HG02759 (cell line): ENCODE measurements at regions not wholly inside any gene's neighbourhood (a gene's known extent, or its start where the extent isn't known, plus 50 kb on each side); places are given as distances from the start of the nearest gene placed in this dataset.
"Not testable (repeated sequence)": the region's sequence is repeated elsewhere in the genome, so short reads cannot be mapped to it uniquely, and the experiment has no call there.

Experiments
- ATAC-seq: cut with Tn5 transposase; IDR thresholded peaks from one replicate; pipeline ENCODE4 v1.9.1; 2021; ENCODE audit warnings: mild to moderate bottlenecking, moderate library complexity; ENCODE audit not compliant: unreplicated experiment

DNA sequence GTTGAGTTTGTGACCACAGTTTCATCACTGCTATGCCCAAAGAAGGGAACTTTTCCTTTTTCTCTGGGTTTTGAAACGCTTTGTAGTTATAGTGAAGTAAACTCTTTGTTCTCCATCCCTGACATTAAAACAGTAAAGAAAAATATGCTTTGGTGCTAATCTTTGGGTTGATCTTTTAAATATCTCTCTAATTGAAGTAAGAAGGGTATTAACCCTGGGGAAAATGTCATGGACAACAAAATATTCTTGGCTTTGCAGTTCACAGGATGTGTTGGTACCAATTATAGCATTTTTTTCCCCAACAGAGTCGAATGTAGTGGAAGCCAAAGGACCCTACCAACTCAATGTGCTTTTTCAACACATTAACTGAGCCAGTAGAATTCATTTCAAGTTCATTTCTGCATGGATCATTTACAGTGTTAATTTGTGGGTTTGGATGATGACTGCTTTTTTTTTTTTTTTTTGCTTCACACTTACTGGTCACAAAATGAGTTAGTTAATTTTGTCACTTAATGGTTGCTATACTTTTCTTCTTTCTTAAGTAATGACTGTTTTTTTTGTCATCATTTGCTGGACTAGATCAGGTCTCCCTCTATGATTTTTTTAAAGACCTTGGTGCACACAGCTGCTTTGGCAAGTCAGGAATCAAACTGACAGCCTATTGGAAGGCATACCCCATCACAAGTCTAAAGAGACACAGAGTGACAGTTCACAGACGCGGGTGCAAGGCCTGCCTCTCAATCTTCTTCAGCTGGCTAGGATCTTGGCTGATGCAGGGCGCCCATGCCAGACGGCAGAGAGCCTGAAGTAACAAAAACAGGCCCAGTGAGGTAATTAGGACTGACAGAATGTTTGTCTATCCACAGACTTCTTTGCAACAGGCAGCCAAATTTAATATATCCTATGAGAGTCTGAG lies 98.8 kb upstream of the MMADHC start:
- no peak for ATAC-seq

DNA sequence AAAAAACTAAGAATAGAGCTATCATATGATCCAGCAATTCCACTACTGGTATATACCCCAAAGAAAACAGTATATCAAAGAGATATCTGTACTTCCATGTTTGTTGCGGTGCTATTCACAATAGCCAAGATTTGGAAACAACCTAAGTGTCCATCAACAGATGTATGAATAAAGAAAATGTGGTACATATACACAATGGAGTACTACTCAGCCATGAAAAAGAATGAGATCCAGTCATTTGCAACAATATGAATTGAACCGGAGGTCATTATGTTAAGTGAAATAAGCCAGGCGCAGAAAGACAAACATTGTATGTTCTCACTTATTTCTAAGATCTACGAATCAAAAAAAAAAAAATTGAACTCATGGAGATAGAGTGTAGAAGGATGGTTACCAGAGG lies 97.8 kb upstream of the MMADHC start:
- not testable (repeated sequence) for ATAC-seq

DNA sequence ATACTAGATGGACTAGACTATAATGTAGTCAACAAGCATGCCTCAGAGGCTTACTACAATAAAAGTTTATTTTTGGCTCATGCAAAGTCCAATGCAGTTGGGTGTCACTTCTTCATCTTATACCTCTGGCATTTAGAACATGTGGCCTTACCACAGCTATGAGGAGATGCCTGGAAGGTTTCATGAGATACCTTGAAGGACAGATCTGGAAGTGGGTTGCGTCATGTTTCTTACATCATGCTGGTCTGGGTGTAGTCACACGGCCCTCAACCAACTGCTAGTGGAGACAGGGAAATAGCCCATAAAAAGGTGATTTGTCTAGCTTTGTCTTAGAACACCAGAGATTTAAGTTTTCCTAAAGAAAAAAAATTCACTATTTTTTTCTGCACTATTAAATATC lies 91.7 kb upstream of the MMADHC start:
- no peak for ATAC-seq

DNA sequence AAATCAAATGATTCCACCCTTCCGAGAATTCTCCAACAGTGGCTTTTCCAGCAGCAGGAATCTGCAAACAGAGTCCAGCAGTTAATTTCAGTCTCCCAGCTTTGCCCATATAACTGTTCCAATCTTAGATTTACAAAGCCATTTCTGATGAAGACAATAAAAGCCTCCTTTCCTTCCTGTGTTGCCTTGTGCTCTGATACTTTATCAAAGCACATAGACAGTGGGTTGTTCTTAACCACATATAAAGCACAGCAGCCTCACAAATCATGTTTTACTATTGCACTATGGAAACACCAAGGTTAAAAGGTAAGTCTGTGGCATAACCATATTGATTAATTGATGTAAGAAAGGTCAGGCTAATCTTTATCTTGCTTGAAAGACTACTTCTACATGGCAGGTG lies 89.8 kb upstream of the MMADHC start:
- ATAC-seq = no peak

DNA sequence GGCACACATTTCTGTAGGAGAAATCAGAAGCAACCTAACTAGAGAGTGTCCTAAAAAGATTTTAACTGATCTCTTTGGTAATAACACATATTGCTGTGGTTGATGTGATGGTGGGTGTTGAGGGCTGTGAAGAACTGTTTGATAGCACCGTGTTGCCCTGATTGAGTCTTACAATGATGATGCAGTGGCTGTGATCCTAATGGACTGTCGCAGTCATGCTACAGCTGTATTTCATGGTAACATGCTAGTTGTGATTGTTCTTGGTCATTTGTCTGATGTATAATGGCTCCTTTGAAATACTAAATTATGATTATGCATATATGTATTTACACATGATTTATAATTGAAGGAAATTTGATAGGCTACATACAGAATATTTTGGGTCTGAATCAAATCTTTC lies 82.5 kb upstream of the MMADHC start:
- ATAC-seq = no peak

DNA sequence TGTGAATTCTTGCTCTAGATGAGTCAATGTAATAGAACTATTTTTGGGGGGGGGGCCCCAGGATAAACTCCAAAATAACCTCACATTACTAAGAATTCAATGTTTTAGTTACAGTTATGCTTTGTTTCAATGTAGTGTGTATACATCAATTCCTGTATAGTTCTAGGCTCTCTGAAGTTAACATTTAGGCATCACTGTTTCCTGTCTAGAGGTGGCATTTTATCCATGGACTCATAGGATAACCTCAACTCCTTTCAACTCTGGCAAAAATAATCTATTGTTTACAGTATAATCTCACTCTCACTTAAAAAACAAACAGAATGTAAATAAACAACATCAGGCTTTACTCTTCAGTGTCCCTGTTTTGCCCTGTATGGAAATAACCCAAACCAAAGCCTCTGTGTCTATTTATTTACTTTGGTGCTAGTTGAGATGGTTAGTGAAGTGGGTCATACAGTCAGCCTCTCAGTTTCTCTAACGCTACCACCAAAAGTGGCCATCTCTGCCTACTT lies 79.3 kb upstream of the MMADHC start:
- ATAC-seq = no peak

DNA sequence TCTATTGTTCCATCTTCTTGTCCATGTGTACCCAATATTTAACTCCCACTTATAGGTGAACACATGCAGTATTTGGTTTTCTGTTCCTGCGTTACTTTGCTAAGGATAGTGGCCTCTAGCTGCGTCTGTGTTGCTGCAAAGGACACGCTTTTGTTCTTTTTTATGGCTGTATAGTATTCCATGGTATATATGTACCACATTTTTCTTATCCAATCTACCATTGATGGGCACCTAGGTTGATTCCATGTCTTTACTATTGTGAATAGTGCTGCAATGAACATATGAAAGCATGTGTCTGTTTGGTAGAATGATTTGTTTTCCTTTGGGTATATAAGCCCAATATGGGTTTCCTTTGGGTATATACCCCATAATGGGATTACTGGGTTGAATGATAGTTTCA lies 77.3 kb upstream of the MMADHC start:
- no peak for ATAC-seq

DNA sequence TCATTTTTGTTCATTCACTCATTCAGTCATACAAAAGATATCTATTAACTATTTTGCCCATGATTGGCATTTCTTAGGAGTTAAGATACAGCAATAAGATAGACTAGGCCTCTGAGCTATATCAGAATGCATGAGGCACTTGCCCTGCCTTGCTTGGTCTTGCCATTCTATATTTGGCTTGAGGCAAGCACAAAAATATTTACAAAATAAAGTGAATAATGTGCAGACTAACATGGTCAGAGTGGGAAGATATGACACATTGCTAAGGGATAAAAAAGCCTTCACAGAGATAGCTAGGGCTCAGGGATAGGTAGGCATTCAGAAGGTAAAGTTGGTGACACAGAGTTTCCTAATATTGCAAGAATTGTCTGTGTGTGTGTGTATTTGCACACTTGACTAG lies 75.0 kb upstream of the MMADHC start:
- ATAC-seq = no peak

DNA sequence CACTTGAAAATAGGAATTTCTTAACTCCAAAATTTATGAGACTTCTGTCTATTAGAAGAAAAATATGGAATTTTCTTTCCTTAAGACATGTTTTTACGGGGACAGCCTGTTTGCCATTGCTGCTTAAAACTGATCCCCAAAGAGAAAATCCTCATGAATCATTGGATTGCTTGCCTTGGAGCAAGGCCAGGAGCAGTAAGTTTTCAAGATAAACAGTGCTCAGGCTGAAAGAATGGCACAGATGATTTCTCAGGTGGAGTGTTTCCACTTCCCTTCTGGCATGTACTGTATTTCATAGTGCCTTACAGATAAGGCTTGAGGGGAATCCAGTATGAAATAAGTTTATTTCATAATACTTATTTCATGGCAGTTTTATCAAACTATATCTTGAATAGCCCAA lies 74.3 kb upstream of the MMADHC start:
- ATAC-seq = no peak

DNA sequence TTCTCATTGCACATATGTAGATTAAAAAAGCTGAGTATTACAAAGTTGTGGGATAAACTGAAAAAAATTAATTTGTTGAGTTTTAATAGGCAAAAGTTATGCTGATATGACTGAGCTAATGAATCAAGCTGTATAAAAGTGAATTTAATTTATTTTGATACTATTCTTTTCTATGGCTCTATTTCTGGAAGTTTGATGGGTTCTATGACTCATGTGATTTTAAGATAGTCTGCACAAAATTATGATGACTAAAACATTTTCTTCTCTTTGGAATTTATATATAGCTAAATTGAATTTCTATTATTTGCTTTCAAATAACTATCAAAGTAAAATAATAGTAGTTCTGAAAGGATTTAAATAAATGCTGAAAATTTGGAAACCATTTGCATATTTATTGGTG lies 71.0 kb upstream of the MMADHC start:
- ATAC-seq = no peak

DNA sequence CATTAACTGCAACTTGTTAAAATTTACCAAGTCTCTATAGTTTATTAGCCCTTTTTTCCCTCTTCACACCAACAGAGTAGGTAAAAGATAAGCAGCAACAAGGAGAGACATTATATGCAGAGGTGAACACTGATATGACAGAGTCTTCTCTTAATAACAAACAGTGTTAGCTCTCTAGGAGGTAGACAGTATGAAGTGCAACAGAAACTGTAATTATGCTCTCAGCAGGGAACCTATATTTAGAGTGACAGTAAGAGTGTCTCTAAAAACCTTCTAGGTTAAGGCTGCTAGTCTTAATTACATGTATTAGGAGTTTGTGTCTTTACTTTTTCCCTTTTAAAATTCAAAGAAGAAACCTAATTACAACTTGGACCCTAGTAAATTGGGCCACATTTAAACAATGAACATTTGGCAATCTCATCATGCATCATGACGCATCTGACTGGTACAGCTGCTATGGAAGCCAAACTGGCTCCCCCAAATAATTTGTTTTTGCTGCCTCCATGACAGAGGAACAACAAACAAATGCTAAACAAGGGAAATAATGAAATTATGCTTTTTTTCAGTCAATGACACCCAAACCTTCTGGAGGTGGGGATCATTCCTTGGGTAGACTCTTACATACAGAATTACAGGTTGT lies 69.9 kb upstream of the MMADHC start:
- no peak for ATAC-seq

DNA sequence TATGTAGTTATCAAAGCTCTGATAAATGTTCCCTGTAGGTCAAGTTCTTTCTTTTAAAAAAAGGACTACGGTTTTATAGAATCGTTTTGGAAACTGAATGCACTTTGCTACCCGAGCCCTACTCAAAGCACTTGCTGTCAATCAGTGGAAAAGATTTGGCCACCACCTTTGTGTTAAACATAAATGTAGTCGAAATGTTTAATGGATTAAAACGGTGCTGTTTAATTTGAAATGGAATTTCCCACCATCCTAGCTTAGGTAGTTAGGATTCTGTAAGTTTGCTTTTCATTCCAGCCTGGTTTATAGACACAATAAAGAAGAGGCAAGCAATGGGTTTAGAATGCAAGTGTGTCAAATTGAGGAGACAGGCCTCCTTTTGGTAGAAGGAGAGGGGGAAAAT lies 69.4 kb upstream of the MMADHC start:
- ATAC-seq = no peak

DNA sequence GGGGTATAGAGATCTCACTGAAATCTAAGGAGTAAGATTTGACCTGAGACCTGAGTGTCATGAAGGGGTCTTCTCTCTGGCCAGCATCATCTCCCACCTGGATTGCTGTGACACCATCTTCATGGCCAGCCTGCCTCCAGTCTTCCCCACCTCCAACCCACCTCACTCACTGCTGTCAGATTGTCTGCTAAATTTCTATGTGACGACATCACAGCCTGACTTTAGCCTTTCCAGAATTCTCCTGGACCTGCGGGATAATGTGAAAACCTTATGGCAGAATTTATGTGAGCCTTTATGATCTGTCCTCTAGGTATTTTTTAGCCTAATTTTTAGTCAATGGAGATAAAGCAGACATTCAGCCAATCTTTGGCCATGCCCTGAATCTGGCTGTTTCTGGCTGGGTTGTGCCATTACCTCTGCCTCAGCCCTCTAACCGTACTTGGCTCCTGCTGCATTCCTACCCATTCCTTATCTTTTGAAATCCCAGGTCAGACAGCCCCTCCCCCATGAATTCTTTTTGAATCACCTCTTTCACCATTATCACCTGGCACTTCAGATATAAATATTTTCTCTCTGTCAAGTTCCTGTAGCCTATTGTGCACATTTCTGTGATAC lies 66.4 kb upstream of the MMADHC start:
- ATAC-seq = no peak

DNA sequence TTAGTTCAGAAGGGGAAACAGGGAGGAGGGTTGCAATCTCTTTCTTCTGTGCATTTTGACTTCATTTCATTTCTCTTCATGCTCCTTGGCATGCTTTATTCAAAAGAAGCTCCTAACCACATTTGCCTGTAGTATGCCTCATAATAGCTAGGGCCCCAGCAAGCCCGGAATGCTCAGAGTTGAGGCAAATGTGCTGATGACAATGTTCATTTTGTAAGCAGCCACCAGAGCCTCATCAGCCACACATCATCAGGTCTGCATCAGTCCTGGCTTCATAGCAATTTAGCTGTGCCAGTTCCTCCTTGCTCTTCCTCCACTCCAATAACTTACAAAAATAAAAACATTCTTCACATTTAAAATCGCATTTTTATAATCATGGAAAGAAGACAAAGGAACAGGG lies 65.4 kb upstream of the MMADHC start:
- ATAC-seq = no peak

DNA sequence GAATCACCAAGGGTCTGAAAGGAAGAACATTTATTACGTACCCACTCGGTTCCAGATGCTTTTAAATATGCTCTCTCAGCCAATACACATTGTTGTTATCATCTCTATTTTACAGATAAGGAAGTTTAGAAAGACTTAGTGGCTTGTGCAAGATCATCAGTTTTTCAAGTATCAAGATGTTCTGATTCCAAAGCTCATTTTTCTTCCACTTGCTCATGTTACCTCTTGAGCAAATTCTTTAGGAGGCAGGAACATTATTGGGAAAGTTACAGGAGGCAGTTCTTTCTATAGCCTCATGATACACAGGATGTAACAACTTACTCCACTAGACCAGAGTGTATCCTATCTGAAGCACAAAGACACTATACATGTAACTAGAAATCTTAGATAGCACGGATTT lies 65.0 kb upstream of the MMADHC start:
- ATAC-seq = no peak

DNA sequence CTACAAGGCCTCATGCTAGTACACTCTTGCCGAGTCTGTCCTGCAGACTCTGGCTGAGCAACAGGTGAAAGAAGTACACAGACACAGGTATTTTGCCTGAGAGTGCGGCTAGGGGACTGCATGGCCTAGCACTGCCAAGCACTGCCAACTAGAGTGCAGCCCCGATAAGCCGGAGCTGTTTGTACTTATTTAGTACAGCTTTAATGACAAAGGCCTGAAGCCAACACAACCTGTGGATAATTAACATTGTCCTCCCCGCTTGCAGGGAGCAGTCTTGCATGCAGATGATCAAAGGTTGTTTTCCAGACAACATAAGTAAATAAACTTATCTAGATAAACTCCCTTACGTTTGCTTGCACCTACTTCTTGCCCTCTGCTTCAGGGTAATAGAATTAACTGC lies 63.7 kb upstream of the MMADHC start:
- ATAC-seq = no peak

DNA sequence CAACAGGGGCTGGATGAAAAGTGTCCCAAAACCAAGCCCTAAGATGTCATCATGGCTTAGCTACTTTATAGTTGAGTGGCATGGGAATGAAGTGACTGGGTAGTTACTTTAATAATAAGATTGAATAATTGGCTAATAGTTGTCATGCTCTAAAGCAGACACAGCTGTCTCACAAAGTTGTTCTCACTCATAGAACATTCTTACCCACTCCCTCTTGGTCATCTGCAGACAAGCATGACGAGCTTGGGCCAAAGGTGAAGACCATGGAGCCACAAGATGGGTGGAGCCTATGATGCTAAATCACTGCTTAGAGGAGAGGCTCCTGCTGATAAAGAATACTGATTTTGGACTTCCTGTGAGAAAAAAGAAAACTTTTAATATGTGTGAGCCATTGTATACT lies 62.4 kb upstream of the MMADHC start:
- ATAC-seq = no peak

DNA sequence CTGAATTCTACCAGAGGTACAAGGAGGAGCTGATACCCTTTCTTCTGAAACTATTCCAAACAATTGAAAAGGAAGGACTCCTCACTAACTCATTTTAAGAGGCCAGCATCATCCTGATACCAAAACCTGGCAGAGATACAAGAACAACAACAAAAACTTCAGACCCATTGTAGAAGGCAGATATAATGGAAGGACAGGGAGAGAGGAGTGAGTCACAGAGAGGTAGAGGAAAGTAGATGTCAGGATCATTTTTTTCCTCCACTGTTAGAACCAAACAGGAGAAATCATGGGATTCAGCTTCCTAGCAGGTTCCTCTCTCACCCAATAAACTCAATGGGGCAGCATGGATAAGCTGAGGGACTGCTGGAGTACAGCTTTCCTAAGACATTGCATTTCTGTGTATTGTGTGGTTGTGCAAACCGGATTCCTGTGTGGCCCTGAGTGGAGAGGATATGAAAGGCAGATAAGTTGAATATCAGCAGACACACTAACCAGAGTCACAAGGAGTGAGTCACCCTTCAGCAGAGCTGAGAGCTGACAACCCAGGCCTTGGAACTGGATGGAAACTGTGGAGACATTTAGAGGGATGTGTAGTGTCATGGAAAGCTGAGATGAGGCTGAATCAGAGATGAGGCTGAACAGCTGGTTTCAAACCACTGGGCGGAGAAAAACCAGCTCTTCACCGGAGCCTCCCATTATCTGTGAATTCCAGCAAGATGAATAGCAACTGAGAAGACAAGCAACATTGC lies 60.9 kb upstream of the MMADHC start:
- no peak for ATAC-seq

DNA sequence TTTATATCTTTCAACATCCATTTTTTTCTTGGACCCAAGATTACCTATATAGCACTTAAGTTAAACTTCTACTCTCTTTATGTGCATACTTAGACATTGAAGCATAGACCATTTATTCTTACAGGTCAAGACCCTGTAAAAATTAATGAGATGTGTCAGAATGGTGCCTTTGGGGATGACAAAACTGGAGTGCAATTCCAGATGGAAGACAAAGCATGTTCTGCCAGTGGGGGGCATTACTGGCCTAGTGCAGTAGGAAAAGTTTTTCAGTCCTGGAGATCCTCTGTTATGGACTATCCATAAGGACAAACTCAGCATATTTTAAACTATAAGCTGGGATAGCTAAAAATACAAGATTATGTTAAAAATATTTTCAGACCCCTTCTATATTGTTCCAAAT lies 57.8 kb upstream of the MMADHC start:
- no peak for ATAC-seq
